Posterior cingulate gyrus (tissue), 11 donors: ENCODE measurements at regions not wholly inside any gene's neighbourhood (a gene's known extent, or its start where the extent isn't known, plus 50 kb on each side); places are given as distances from the start of the nearest gene placed in this dataset.
"Not testable (repeated sequence)": the region's sequence is repeated elsewhere in the genome, so short reads cannot be mapped to it uniquely, and the experiment has no call there.

Experiments used
- DNase-seq, 10 donors: peaks; one replicate each; pipeline versions ENCODE4 v3.0.0 to v3.0.0-alpha.2; 2020 to 2021; ENCODE audit warnings: mixed read lengths in 3 of 10
- intact Hi-C: fragments of 100-400 bp; cut with DNase I; formaldehyde crosslinking; loops from one replicate; pipeline ENCODE4 v1.15.1; 2023

DNA sequence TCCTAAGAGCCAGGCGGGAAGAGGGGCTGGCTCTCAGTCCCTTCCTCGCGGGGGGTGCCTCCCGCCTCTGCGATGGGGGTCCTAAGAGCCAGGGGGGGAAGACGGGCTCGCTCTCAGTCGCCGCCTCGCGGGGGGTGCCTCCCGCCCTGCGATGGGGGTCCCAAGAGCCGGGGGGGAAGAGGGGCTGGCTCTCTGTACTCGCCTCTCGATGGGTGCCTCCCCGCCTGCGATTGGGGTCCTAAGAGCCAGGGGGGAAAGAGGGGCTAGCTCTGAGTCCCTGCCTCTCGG, 2326.1 kb upstream of the PCDH20 start:
- DNase-seq = peak in 1 of 10 donors; percentile 46
- intact Hi-C loops = not testable (repeated sequence)

DNA sequence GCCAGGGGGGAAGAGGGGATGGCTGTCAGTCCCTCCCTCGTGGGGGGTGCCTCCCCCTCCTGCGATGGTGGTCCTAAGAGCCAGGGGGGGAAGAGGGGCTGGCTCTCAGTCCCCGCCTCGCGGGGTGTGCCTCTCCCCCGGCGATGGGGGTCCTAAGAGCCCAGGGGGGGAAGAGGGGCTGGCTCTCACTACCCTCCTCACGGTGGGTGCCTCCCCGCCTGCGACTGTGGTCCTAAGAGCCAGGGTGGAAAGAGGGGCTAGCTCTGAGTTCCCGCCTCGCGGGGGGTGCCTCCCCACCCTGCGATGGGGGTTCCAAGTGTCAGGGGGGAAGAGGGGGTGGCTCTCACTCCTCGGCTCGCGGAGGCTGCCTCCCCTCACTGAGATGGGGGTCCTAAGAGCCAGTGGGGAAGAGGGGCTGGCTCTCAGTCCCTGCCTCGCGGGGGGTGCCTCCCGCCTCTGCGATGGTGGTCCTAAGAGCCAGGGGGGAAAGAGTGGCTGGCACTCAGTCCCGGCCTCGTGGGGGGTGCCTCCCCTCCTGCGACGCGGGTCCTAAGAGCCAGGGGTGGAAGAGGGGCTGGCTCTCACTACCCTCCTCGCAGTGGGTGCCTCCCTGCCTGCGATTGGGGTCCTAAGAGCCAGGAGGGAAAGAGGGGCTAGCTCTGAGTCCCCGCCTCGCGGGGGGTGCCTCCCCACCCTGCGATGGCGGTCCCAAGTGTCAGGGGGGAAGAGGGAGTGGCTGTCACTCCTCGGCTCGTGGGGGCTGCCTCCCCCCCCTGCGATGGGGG, 2325.6 kb upstream of the PCDH20 start:
- DNase-seq = peak in 3 of 10 donors; percentile 32 to 59 (median 52)
- intact Hi-C loops = no loop called here

DNA sequence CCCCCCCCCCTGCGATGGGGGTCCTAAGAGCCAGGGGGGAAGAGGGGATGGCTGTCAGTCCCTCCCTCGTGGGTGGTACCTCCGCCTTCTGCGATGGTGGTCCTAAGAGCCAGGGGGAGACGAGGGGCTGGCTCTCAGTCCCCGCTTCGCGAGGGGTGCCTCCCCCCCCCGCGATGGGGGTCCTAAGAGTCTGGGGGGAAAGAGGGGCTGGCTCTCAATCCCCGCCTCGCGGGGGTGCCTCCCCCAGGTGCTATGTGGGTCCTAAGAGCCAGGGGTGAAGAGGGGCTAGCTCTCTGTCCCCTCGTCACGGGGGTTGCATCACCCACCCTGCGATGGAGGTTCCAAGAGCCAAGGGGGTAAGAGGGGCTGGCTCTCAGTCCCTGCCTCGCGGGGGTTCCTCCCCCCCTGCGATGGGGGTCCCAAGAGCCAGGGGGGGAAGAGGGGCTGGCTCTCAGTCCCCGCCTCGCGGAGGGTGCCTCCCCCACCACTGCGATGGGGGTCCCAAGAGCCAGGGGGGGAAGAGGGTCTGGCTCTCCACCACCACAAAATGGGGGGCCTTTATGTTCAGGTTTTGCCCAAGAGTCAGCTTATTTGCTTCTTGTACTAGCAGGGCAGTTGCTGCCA, 2323.6 kb upstream of the PCDH20 start:
- DNase-seq = peak in 3 of 10 donors; percentile 21 to 48 (median 40)
- intact Hi-C loops = not testable (repeated sequence)

DNA sequence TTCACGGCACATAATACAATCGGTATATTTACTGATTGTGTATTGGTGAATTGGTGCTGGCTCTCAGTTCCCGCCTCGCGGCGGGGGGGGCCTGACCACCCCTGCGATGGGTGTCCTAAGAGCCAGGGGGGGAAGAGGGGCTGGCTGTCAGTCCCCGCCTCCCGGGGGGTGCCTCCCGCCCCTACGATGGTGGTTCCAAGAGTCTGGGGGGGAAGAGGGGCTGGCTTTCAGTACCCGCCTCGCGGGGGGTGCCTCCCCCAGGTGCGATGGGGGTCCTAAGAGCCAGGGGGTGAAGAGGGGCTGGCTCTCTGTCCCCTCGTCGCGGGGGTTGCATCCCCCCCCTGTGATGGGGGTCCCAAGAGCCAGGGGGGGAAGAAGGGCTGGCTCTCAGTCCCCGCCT, 2321.8 kb upstream of the PCDH20 start:
- intact Hi-C loops = no loop called here
- peak in 2 of 10 donors; percentile 61 to 72 for DNase-seq

DNA sequence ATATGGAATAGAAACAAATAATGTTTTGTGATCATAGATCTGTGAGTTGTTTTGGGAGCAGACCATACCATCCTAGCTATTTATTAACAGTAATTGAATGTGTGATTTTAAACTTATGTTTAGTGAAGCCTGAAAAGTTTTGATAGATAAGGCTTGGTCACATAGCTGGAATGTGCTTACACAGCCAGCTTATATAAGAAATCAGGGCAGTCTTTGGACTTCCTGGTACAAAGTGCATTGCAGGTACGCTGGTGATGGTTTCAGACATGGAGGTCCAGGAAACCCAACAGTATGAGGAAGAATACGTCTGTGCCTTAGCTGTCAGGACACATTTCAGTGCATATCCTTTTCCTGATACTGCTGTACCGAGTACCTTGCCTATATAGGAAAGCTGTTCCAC, 2316.2 kb upstream of the PCDH20 start:
- intact Hi-C loops = no loop called here
- no peak for DNase-seq

DNA sequence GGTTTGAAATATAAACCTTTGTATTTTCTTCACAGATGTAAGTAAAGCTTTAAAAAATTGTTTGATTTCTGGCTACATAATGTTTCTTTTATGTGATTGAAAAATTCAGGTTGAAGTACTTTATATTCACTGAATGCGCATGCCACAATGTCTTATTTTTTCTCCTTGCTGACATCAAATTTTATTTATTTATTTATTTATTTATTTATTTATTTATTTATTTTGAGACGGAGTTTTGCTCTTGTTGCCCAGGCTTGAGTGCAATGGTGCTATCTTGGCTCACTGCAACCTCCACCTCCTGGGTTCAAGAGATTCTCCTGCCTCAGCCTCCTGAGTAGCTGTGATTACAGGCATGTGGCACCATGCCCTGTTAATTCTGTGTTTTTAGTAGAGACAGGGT, 2296.5 kb upstream of the PCDH20 start:
- intact Hi-C loops, DNase-seq: not testable (repeated sequence)

DNA sequence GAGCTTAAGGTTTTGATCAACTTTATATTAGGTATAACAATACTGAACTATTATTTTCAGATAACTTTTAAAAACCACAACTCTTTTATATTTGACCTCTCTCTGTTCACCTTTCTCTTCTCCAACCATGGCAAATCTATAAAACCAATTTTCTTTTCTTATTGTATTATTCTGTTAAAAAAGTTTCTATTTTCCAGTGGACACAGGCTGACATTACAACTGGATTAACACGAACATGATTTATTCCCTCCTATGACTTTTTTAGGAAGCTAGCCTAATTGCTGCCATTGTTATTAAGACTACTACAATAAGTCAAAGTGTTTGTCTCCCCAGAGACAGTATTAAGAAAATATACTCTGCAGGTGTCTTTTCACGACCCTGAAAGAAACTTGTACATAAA, 2291.1 kb upstream of the PCDH20 start:
- intact Hi-C loops = no loop called here
- DNase-seq = no peak

DNA sequence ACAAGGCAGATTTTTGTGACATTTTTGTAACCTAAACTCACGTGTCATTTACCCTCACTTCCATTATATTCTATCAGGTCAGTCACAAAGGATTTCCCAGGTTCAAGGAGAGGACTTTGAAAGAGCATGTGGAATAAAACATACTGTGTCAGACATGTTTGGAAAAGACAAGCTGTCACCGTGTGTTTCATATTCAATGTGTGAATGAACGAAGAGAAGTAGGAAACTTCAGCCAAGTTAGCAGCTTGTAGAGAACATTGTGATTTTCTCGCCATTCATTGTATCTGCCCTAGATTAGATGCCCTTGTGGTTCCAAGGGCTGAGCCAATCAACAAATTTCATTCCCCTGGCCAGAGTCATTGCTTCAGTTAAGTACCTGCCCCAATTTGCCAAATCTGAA, 2288.9 kb upstream of the PCDH20 start:
- DNase-seq = no peak
- intact Hi-C loops = no loop called here

DNA sequence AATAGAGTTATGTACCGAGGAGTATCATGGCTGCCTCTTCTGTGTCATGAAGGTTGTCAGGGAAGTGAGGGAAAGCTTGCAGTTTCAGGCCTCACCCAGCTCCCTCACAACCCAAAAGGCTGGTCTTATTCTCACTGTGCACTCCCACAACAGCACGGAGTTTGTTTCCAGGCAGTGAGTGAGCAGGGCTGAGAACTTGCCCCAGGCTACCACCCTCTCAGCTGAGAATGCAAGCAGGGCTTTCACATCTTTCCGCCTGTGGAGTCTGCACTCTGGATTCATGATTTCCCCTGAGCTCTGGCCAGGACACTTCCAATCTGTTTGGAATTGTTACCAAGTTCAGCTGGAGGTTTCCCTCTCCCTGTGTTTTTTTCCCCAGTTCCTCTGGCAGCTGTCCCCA, 2284.7 kb upstream of the PCDH20 start:
- DNase-seq = no peak
- intact Hi-C loops = no loop called here

DNA sequence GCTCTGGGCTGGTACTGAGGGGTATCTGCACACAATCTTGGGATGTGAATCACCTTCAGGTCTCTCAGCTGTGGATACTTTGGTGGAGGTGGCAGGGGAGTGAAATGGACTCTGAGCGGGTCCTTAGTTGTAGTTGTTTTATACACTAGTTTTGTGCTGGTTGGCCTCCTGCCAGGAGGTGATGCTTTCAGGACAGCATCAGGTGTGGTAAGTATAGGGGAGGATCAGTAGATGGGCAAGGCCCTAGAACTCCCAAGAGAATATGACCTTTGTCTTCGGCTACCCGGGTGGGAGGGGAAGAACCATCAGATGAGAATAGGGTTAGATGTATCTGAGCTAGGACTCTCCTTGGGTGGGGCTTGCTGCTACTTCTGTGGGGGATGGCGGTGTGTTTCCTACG, 2284.3 kb upstream of the PCDH20 start:
- intact Hi-C loops = no loop called here

DNA sequence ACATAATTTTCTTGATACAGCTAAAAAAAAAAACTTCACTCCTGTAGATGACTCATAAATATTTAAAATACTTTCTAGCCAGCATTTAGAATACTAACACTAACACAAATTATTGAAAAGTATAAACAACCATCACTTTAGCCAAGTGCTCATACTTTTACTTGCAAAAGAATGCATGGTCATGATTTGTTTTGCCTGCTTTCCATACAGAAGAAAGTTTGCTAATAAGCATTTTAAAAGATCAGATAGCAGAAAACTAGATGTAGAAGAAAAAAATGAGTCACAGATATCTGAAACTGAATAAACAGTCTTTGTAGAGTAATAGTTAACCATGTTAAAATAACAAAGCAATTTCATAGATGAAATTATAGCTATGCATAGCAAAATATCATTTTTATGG, 2280.4 kb upstream of the PCDH20 start:
- intact Hi-C loops = no loop called here
- no peak for DNase-seq

More for the DNA sequence above, 2284.3 kb upstream of the PCDH20 start:
- DNase-seq = peak in 1 of 10 donors; percentile 36

DNA sequence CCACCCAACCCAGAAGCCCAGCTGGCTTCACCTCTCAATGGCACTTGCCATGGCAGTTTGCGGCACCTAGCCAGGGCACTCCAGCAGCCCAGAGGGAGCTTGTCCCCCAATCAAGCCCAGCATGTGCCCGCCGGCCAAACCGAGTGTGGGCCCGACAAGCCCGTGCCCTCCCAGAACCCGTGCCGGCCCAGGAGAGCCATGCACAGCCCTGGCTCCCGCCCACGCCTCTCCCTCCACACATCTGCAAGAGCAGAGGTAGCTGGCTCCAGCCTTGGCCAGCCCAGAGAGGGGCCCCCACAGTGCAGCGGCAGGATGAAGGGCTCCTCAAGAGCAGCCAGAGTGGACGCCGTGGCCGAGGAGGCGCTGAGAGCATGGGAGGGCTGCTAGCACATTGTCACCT, 2278.0 kb upstream of the PCDH20 start:
- DNase-seq = peak in 1 of 10 donors; percentile 75
- intact Hi-C loops = no loop called here

DNA sequence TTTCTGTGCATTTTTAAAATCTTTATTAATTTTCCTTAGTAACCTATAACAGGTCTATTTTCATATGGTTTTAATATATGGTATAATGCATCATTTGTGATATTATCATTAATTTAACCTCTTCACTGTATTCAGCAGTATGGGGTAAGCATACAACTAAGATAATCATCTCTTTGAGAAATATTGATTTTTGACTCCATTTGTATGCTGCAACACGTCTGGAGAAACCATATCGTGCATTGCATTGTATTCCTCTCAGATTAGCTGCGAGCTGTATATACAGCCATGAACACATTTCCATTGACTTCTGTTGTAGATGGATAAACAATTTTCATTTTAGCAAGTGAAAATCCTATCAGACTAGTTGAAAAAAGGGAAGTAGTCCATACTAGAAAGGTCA, 2275.8 kb upstream of the PCDH20 start:
- intact Hi-C loops = no loop called here
- no peak for DNase-seq

DNA sequence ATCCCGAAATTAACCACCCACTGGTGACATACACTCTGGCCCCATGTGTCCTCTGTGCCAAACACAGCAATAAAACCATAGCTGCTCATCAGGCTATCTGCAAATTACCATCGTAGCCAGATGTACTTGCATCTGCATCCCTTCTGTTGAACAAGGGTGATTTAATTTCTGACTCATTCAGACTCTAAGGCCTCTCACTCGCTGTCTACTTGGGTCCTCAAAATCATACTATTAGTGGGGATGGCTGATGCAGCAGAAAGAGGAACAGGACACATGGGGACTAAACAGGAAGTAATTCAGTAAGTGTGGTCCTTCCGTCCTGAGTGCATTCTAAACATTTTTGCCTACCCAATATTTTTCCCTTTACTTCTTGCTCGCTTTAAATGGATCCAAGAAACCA, 2275.0 kb upstream of the PCDH20 start:
- intact Hi-C loops = no loop called here
- DNase-seq = no peak

DNA sequence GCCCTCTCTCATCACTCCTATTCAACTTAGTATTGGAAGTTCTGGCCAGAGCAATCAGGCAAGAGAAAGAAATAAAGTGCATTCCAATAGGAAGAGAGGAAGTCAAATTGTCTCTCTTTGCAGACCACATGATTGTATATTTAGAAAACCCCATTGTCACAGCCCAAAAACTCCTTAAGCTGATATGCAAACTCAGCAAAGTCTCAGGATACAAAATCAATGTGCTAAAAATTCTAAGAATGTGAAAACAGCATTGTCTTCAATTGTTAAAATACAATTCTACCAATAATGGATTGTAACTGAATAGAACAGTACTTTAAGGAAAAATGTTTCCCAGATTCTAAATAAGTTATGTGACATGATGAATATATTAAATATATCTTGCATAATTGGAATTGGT, 2269.2 kb upstream of the PCDH20 start:
- no peak for DNase-seq
- intact Hi-C loops = no loop called here

DNA sequence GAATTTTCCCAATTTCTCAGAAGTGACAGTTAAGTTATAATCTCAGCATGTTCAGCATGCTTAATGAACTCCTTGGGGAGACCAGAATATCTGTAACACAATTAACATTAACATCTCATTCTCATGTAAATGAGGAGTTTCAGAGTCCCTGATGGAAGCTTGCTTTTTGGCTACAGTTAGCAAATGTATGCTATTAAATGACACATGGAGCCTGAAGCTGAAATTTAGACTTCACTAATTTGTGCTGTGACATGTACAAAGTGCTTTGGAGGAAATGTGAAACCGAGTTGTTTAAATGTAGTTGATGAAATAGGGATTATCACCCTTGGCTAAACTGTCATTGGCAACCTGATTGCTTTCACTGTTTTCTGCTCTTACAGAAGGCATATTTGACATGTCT, 2265.1 kb upstream of the PCDH20 start:
- DNase-seq = no peak

DNA sequence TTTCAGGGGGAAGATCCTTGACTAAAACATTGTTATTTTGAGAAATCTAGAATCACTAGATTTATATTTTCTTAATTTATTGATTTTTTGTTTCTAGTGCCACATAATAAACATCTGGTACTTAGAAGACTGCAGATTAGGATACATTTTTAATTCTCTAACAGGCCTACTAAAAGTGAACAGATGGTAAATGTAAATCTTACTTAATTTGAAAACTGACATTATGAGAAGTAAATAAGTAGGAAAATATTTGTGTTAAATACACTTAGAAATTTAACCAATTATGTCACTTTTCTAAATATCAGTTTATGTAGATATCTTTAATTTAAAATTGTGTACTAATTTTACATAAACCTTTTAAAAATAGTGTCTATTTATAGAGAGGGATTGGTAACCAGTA, 2255.6 kb upstream of the PCDH20 start:
- intact Hi-C loops = no loop called here
- DNase-seq = no peak

More for the DNA sequence above, 2265.1 kb upstream of the PCDH20 start:
- intact Hi-C loops = no loop called here

DNA sequence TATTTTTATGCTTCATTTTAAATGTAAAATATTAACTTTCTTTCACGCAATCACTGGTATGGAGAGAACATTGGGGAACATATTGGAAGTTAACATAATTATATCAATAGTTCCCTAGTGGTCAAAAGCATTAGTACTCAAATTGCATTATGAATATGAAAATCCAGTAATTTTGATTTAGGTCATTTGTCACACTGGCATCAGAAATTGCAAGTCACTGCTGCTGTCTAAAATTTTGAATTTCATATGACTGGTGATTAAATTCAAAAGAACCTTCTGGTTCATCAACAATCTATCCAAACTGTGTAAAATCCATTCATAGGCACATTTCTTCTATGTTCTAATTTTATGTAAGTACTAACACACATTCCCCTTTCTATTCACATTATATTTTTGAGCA, 2235.7 kb upstream of the PCDH20 start:
- no peak for DNase-seq
- intact Hi-C loops = no loop called here

DNA sequence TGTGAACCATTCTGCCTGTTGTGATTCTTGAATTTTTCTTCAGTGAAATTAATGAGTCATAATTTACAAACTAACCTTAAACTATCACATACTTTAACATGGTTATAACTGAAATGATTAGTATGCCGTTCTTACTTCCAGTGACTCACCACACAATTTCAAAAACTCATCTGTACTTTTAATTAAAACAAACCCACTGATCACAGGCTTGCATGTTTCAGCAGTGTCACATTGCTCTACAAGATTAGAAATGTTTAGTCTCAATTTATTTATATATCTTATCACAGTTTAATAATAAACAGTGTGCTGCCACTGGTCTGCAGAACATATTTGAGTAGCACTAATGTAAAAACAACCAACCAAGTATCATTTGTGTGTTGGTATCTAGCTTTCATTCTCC, 2227.9 kb upstream of the PCDH20 start:
- intact Hi-C loops = no loop called here
- DNase-seq = no peak

DNA sequence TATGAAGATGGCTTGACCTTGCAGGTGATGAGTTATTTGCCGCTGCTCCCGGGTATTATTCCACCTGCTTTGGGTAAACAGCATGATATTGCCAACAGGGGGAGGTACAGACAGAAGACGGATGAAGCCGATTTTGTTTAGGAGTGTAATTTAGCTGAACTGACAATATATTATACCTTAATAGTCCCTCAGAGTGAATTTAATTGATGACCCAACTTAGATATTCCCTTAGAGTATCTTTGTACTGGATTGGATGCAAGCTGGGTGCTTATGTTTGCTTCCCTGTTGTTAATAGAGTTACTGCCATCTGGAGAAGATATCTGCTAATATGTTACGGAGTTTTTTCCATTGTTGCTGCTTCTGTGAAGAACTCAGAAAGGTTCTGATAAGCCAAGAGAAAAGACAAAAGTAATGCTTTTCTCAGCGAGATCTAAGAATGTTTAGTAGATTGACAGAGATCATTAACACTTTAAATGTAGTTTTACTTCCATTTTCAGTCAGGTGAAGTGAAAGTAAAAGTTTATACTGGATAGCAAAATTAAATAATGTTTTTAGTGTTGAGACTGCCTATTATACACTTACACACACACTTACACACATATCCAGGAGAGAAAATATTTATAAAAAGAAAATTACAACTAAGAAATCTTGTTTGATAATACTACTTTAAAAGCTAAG, 2220.8 kb upstream of the PCDH20 start:
- DNase-seq = no peak
- intact Hi-C loops = no loop called here

DNA sequence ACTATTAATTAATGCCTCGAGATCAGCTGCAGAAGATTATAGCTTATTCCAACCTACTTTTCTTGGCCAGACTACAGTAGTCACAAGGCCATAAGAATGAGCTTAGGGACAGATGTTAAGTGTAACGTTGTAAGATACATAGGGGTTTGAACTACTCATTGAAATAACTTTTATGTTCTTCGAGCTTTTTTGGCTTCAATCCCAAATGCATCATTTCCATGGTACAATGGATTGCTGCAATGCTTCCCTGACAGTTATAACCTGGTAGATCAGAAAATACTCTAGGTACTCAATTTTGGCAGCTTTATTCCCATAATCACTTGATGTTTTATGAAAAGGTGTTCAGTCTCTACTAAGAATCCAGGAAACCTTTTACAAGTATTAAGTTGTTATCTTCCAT, 2216.7 kb upstream of the PCDH20 start:
- intact Hi-C loops = no loop called here
- DNase-seq = no peak

DNA sequence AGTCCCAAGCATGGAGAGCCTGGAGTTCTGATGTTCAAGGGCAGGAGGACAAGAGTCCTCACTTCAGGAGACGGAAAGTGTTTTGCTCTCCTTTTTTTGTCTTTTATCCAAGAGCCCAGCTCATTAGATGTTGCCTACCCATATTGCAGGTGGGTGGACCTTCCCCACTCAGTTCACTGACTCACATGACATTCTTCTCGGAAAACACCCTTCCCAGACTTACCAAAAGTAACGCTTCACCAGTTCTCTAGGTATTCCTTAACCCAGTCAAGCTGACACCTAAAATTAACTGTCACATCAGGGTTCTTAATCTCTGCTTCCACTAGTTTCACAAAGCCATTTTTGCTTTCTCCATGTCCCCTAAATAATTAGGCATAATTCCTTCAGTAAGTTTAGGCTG, 2215.4 kb upstream of the PCDH20 start:
- no peak for DNase-seq
- intact Hi-C loops = no loop called here
